H1 (cell line): ENCODE measurements at regions not wholly inside any gene's neighbourhood (a gene's known extent, or its start where the extent isn't known, plus 50 kb on each side); places are given as distances from the start of the nearest gene placed in this dataset.

Experiments
- ASH2L ChIP-seq: fragments of 200-600, 300-600 bp; sonication (generic); IDR thresholded peaks from one replicate; pipeline ENCODE4 v1.7.1; 2017; ENCODE audit warnings: low read length
- BRCA1 ChIP-seq: IDR thresholded peaks from 2 replicates; pipeline ENCODE4 v1.6.1; 2012; ENCODE audit warnings: low read depth, low read length, improper control_type of control experiment
- SIN3A ChIP-seq, 2 experiments: IDR thresholded peaks in 1 of 2; conservative IDR thresholded peaks in 1 of 2; 2 replicates each; pipeline ENCODE4 v1.6.1; 2011 to 2012; ENCODE audit warnings: low read length in 2 of 2, improper control_type of control experiment in 1 of 2, low read depth in 1 of 2, mild to moderate bottlenecking in 1 of 2

DNA sequence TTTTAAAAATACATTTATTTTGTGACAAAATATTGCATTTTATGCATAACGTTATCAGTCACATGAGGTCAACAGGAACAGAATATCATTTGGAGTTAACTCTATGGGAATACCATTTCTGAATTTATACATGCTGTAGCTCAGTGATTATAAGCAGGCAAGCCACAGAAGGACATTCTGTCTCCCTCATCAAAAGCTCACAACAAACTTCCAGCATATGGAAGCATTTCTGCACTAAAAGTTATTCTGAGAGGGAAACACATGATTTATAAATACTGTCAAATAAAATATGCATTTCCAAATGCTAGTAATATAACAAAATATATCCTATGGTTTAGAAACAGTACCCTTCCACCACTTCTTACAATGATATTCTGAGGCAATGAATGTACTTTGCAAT lies 854.1 kb upstream of the B3GALT2 start (continued):
- TF ChIP-seq SIN3A (conservative IDR thresholded peaks at IDR 0.05 in 1 of 2, IDR thresholded peaks at IDR 0.05 in 1 of 2; ENCODE audit: low read depth in 1 of 2, low read length in 2 of 2) (no peak), ASH2L (no peak), BRCA1 (no peak)
